ENCODE measurements at regions not wholly inside any gene's neighbourhood (a gene's known extent, or its start where the extent isn't known, plus 50 kb on each side); places are given as distances from the start of the nearest gene placed in this dataset.

- Histone ChIP-seq H3K4me3 (no peak overlapping the region), H3K27ac (no peak overlapping the region)
- TF ChIP-seq CTCF (IDR thresholded peaks at IDR 0.05): no peak
- no peak for DNase-seq (ENCODE audit: low spot score)
These were observed 123.2 kb upstream of the GOLGA8J start for GRCh38 chr15:29959384-29960137.

- DNase-seq (ENCODE audit: low spot score): no peak
- Histone ChIP-seq H3K4me3 (no peak overlapping the region), H3K27ac (no peak overlapping the region)
- no peak for TF ChIP-seq CTCF (IDR thresholded peaks at IDR 0.05)
These were observed 130.0 kb upstream of the TJP1 start for GRCh38 chr15:29952225-29952624.

DNA sequence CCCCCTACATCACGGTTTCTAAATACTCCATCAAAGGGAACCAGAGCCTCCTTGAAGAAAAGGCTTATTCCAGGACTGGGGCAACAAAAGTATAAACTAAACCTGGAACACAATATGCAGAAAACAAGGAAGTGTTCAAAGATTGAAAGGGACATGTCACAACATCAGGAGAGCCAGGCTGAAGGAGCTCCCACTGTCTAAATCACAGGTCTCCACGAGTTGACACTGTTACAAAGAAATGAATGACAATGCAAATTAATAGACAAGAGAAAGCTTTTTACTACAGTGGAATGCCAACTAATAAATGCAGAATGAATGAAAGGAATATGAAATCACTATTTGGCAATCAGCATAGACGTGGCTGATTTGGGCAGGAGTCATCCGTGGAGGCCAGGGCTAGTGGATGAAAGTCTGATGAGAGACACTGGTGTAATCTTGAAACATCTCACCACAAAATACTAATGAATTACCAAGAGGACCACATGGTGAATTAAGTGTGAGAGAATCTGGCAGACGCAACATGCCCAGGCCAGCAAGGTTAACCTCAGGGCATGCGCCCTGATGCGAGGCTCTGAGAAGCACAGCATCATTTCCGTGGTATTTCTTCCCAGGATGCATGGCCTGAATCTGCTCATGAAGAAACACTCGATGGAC is 123.8 kb upstream of the TJP1 start:
- no peak overlapping the region for H3K4me3 ChIP-seq
- no peak overlapping the region for H3K27ac ChIP-seq
- DNase-seq (ENCODE audit: low spot score): no peak
- TF ChIP-seq CTCF (IDR thresholded peaks at IDR 0.05): no peak

DNA sequence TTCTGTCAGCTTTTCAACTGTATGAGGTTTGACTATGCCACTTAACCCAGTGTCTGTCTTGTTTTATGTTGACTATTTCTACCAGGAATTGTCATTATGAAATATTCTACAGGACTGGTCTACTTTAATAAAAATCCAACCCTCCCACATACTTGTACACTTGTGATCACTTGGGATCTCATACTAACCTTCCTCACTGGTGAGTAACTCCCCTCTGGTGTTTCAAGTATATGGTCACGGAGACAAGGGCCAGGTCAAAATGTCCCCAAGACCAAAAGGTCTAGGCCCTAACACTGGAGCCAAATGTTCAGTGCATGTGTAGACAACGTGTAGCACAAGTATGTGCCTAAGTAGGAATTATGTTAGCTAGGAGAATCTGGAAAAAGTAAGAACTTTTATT is 122.7 kb upstream of the TJP1 start:
- TF ChIP-seq CTCF (IDR thresholded peaks at IDR 0.05): no peak
- Histone ChIP-seq H3K4me3 (no peak overlapping the region), H3K27ac (no peak overlapping the region)
- no peak for DNase-seq (ENCODE audit: low spot score)

DNA sequence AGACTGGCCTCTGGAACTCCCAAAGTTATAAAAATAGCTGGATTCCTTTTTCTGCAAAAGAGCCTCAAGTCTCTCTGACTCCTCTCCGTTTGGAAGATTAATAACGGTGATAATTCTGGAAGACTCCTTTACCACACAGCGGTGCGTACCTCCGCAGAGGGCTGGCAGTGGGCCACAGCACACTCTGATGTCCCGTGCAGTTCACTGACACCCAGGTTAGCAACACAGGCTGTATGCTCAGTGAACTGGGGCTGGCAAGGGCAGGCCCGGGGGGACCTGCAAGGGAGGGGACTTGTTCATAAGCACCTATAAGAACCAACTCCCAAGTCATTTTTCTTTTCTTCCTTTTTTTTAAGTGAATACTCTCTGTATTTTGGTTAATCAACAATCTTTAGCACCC is 120.3 kb upstream of the TJP1 start:
- no peak overlapping the region for H3K27ac ChIP-seq
- DNase-seq (ENCODE audit: low spot score): no peak
- no peak for TF ChIP-seq CTCF (IDR thresholded peaks at IDR 0.05)
- H3K4me3 ChIP-seq: no peak overlapping the region

- DNase-seq (ENCODE audit: low spot score): no peak
- no peak for TF ChIP-seq CTCF (IDR thresholded peaks at IDR 0.05)
- Histone ChIP-seq H3K27ac (no peak overlapping the region), H3K4me3 (no peak overlapping the region)
These were observed 119.9 kb upstream of the TJP1 start for GRCh38 chr15:29942143-29942542.

DNA sequence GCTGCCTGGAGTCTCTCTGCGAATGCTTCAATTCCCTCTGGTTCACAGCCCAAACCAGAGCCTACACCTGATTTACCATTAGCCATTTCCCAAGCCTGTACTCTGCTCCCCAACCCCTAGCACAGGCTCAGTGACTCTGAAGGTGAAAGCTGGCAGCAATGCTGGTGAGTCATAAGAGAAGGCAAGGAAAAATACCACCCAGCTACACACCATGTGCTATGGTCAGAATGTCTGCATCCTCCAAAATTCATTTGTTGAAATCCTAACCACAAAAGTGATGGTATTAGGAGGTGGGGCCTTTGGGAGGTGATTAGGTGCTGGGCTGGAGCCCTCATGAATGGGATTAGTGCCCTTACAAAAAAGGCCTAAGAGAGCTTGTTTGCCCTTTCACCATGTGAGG is 117.1 kb upstream of the TJP1 start:
- no peak for DNase-seq (ENCODE audit: low spot score)
- Histone ChIP-seq H3K27ac (no peak overlapping the region), H3K4me3 (no peak overlapping the region)
- no peak for TF ChIP-seq CTCF (IDR thresholded peaks at IDR 0.05)

Measured in coronary artery (tissue), 2 donors.